Ishikawa (cell line): ENCODE measurements at regions not wholly inside any gene's neighbourhood (a gene's known extent, or its start where the extent isn't known, plus 50 kb on each side); places are given as distances from the start of the nearest gene placed in this dataset.

Experiments
- CEBPB ChIP-seq: IDR thresholded peaks from 2 replicates; pipeline ENCODE4 v1.6.1; 2012
- CREB1 ChIP-seq: IDR thresholded peaks from 2 replicates; pipeline ENCODE4 v1.6.1; 2012; ENCODE audit warnings: low read depth
- EGR1 ChIP-seq: IDR thresholded peaks from 2 replicates; pipeline ENCODE4 v1.6.1; 2012
- EP300 ChIP-seq: IDR thresholded peaks from 2 replicates; pipeline ENCODE4 v1.6.1; 2012; ENCODE audit warnings: borderline replicate concordance
- FOXM1 ChIP-seq: IDR thresholded peaks from 2 replicates; pipeline ENCODE4 v1.6.1; 2012; ENCODE audit warnings: low read depth, borderline replicate concordance
- MAX ChIP-seq: IDR thresholded peaks from 2 replicates; pipeline ENCODE4 v1.6.1; 2012
- NFIC ChIP-seq: IDR thresholded peaks from 2 replicates; pipeline ENCODE4 v1.6.1; 2012
- RAD21 ChIP-seq: IDR thresholded peaks from 2 replicates; pipeline ENCODE4 v1.6.1; 2012; ENCODE audit warnings: low read depth
- REST ChIP-seq: IDR thresholded peaks from 2 replicates; pipeline ENCODE4 v1.6.1; 2012; ENCODE audit warnings: low read depth, mild to moderate bottlenecking
- TAF1 ChIP-seq: IDR thresholded peaks from 2 replicates; pipeline ENCODE4 v1.6.1; 2012; ENCODE audit warnings: low read depth, mild to moderate bottlenecking
- TCF12 ChIP-seq: IDR thresholded peaks from 2 replicates; pipeline ENCODE4 v1.6.1; 2012; ENCODE audit warnings: low read depth
- TEAD4 ChIP-seq: IDR thresholded peaks from 2 replicates; pipeline ENCODE4 v1.6.1; 2012
- USF1 ChIP-seq: IDR thresholded peaks from 2 replicates; pipeline ENCODE4 v1.6.1; 2012
- YY1 ChIP-seq: IDR thresholded peaks from 2 replicates; pipeline ENCODE4 v1.6.1; 2012; ENCODE audit warnings: low read depth
- ZBTB7A ChIP-seq: IDR thresholded peaks from 2 replicates; pipeline ENCODE4 v1.6.1; 2012; ENCODE audit warnings: low read depth

- no peak for TF ChIP-seq EGR1
- no peak for TF ChIP-seq CREB1
- TF ChIP-seq YY1, result no peak
- no peak for TF ChIP-seq MAX
- no peak for TF ChIP-seq ZBTB7A
- TF ChIP-seq TCF12, result no peak
- TF ChIP-seq TEAD4, result no peak
- no peak for TF ChIP-seq EP300
- no peak for TF ChIP-seq FOXM1
- no peak for TF ChIP-seq REST
- no peak for TF ChIP-seq USF1
- no peak for TF ChIP-seq TAF1
- TF ChIP-seq CEBPB, result no peak
- no peak for TF ChIP-seq NFIC
Measured at GRCh38 chrX:34866646-34867045, 76.0 kb upstream of the FAM47B start.

GRCh38 chrX:34868633-34869032, 74.0 kb upstream of the FAM47B start:
- no peak for TF ChIP-seq NFIC
- no peak for TF ChIP-seq FOXM1
- TF ChIP-seq TCF12, result no peak
- TF ChIP-seq TEAD4, result no peak
- no peak for TF ChIP-seq EP300
- TF ChIP-seq CREB1, result no peak
- no peak for TF ChIP-seq MAX
- TF ChIP-seq CEBPB, result no peak
- no peak for TF ChIP-seq ZBTB7A
- no peak for TF ChIP-seq YY1
- no peak for TF ChIP-seq RAD21

GRCh38 chrX:34873500-34874225, 68.9 kb upstream of the FAM47B start:
- TF ChIP-seq RAD21, result no peak
- TF ChIP-seq MAX, result no peak
- no peak for TF ChIP-seq EP300
- no peak for TF ChIP-seq TCF12
- TF ChIP-seq YY1, result no peak
- no peak for TF ChIP-seq NFIC

GRCh38 chrX:34874763-34875162, 67.8 kb upstream of the FAM47B start:
- TF ChIP-seq EP300 (no peak), CREB1 (no peak), MAX (no peak), CEBPB (no peak), ZBTB7A (no peak), FOXM1 (no peak)

- no peak for TF ChIP-seq TCF12
- no peak for TF ChIP-seq MAX
- no peak for TF ChIP-seq USF1
- TF ChIP-seq EP300, result no peak
- TF ChIP-seq NFIC, result no peak
- TF ChIP-seq TEAD4, result no peak
- no peak for TF ChIP-seq FOXM1
- no peak for TF ChIP-seq YY1
- TF ChIP-seq CREB1, result no peak
- no peak for TF ChIP-seq RAD21
- TF ChIP-seq CEBPB, result no peak
- no peak for TF ChIP-seq ZBTB7A
- TF ChIP-seq EGR1, result no peak
- TF ChIP-seq REST, result no peak
- TF ChIP-seq TAF1, result no peak
Measured at GRCh38 chrX:34875204-34875603, 67.4 kb upstream of the FAM47B start.
